ENCODE measurements at regions not wholly inside any gene's neighbourhood (a gene's known extent, or its start where the extent isn't known, plus 50 kb on each side); places are given as distances from the start of the nearest gene placed in this dataset.

DNA sequence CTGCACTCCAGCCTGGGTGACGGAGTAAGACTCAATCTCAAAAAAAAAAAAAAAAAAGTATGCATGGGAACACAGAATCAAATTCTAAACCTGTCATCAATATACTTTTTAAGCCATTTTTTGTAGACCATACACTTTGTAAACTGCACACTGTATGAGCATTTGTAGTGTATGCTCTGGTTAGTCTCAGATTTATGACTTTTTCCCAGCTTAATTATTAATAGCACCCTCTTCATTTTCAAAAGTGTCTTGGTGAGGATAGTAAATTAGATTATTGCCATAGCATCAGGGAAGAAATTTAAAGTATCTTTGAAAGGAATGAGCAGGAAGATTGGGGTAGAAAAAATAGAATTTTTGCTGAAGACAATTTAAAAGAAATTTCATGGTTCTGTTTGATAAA lies 330.8 kb upstream of the RSPO3 start (continued):
- TF ChIP-seq, protein P1, sequence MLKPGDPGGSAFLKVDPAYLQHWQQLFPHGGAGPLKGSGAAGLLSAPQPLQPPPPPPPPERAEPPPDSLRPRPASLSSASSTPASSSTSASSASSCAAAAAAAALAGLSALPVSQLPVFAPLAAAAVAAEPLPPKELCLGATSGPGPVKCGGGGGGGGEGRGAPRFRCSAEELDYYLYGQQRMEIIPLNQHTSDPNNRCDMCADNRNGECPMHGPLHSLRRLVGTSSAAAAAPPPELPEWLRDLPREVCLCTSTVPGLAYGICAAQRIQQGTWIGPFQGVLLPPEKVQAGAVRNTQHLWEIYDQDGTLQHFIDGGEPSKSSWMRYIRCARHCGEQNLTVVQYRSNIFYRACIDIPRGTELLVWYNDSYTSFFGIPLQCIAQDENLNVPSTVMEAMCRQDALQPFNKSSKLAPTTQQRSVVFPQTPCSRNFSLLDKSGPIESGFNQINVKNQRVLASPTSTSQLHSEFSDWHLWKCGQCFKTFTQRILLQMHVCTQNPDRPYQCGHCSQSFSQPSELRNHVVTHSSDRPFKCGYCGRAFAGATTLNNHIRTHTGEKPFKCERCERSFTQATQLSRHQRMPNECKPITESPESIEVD (tag by site-specific recombination; IDR thresholded peaks at IDR 0.05): no peak
- TF ChIP-seq, protein P2, sequence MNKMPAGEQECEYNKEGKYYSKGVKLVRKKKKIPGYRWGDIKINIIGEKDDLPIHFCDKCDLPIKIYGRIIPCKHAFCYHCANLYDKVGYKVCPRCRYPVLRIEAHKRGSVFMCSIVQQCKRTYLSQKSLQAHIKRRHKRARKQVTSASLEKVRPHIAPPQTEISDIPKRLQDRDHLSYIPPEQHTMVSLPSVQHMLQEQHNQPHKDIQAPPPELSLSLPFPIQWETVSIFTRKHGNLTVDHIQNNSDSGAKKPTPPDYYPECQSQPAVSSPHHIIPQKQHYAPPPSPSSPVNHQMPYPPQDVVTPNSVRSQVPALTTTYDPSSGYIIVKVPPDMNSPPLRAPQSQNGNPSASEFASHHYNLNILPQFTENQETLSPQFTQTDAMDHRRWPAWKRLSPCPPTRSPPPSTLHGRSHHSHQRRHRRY (tag by site-specific recombination; IDR thresholded peaks at IDR 0.05): no peak
- TF ChIP-seq GFI1B (tag by site-specific recombination; IDR thresholded peaks at IDR 0.05) (no peak), ZNF133 (tag by site-specific recombination; IDR thresholded peaks at IDR 0.05) (no peak), ZNF114 (tag by site-specific recombination; IDR thresholded peaks at IDR 0.05) (no peak), ZIC2 (tag by site-specific recombination; IDR thresholded peaks at IDR 0.05) (no peak), TCF7L2 (IDR thresholded peaks at IDR 0.05; ENCODE audit: borderline replicate concordance, low read depth, low read length) (no peak), ZNF157 (tag by site-specific recombination; IDR thresholded peaks at IDR 0.05) (no peak)

DNA sequence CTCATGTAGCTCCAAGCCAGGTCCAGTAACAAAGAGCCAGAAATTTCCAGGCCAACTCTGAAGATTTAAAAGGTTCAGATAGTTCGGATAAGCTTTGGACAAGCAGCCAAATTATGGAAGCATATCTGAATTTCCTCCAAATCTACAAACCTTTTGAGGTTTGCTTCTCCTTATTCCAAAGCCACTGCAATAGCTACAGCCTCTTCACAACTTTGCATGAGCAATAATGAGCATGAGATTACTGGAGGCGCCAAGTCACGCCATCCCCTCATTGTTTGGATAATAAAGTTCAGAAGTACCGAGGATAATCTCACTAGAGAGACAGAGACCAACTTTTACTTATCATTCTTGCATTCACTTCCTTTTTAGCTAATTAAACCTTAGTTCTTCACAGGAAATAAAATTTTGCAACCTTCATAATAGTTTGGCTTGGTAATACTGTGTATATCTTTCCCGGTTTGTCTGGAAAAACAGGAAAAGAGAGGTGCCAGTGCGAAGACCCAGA lies 329.6 kb upstream of the RSPO3 start:
- TF ChIP-seq, protein P3, sequence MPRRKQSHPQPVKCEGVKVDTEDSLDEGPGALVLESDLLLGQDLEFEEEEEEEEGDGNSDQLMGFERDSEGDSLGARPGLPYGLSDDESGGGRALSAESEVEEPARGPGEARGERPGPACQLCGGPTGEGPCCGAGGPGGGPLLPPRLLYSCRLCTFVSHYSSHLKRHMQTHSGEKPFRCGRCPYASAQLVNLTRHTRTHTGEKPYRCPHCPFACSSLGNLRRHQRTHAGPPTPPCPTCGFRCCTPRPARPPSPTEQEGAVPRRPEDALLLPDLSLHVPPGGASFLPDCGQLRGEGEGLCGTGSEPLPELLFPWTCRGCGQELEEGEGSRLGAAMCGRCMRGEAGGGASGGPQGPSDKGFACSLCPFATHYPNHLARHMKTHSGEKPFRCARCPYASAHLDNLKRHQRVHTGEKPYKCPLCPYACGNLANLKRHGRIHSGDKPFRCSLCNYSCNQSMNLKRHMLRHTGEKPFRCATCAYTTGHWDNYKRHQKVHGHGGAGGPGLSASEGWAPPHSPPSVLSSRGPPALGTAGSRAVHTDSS (tag by site-specific recombination; IDR thresholded peaks at IDR 0.05): no peak
- no peak for TF ChIP-seq ZNF324 (tag by site-specific recombination; IDR thresholded peaks at IDR 0.05)
- TF ChIP-seq, protein P1 (tag by site-specific recombination; IDR thresholded peaks at IDR 0.05): no peak
- CTCF ChIA-PET: interaction anchor here (0.6 kb wide), 1 partner anchor 756 kb away, joined by 3 read pairs; no protein-coding TSS in a partner anchor
- POLR2A ChIA-PET: no interaction called here
- no peak overlapping the region for H3K27ac ChIP-seq (ENCODE audit: extremely low read depth, low read depth, low read length)
- no peaks in the 10 kb centered on the region for H3K4me1 ChIP-seq (ENCODE audit: control insufficient read depth, insufficient read depth, low read length)
- no peaks in the 10 kb centered on the region for H3K9me3 ChIP-seq (ENCODE audit: control insufficient read depth, insufficient read depth, low read depth, low read length)
- H3K4me3 ChIP-seq (ENCODE audit: low read depth, low read length): no peak overlapping the region
- H3K36me3 ChIP-seq (ENCODE audit: control insufficient read depth in 2 of 2, insufficient read depth in 1 of 2, low read length in 2 of 2): no peaks in the 10 kb centered on the region

DNA sequence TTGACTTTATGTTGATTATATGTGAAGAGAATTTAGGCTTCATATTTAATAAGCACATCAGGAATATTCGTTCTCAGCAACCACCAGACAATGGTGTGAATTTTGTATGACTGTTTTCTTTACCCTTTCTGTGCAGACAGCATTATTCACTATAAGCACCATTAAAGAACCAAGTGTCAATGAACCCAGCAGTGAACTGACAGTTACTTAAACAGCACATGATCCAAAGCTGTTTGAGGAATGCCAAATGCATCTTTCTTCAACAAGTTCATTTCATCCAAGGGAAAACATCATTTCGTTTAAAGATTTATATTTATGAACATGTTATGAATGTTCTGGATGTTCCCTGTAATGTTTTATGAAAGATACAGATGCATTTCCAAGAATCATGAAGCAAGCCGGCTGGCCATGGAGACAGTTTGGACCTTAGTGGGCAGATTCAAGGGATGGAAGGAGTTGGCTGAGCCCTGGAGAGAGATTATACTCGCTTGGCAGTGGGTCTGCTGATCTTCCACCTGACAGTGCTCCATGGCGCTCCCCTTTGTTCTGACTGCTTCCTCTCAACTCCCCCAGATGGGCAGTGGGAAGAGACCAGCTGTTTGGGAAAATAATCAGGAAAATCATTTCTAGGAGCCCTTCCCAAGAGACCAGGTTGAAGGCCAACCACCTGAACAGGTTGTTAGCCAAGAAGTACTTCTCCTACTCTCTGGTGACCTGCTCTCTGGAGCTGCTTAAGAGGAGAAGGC lies 326.0 kb upstream of the RSPO3 start:
- POLR2A ChIA-PET: no interaction called here
- CTCF ChIA-PET: interaction anchor here (0.6 to 1.7 kb wide), 2 partner anchors 9 kb away, joined by 3 read pairs; no protein-coding TSS in a partner anchor
- Histone ChIP-seq H3K36me3 (ENCODE audit: control insufficient read depth in 2 of 2, insufficient read depth in 1 of 2, low read length in 2 of 2) (no peaks in the 10 kb centered on the region), H3K9me3 (ENCODE audit: control insufficient read depth, insufficient read depth, low read depth, low read length) (no peaks in the 10 kb centered on the region), H3K4me3 (ENCODE audit: low read depth, low read length) (no peak overlapping the region), H3K4me1 (ENCODE audit: control insufficient read depth, insufficient read depth, low read length) (no peaks in the 10 kb centered on the region), H3K27ac (ENCODE audit: extremely low read depth, low read depth, low read length) (no peak overlapping the region)
- TF ChIP-seq ZNF311 (tag by site-specific recombination; IDR thresholded peaks at IDR 0.05; ENCODE audit: borderline replicate concordance): no peak
- TF ChIP-seq SCRT1 (tag by site-specific recombination; IDR thresholded peaks at IDR 0.05; ENCODE audit: borderline replicate concordance): no peak
- TF ChIP-seq ZBTB48 (tag by site-specific recombination; IDR thresholded peaks at IDR 0.05): no peak
- TF ChIP-seq ZNF239 (tag by site-specific recombination; IDR thresholded peaks at IDR 0.05): no peak
- TF ChIP-seq ZNF777 (tag by site-specific recombination; IDR thresholded peaks at IDR 0.05; ENCODE audit: borderline replicate concordance): no peak
- no peak for TF ChIP-seq ZNF629 (tag by site-specific recombination; IDR thresholded peaks at IDR 0.05)
- no peak for TF ChIP-seq HOXC10 (CRISPR knock-in tag; IDR thresholded peaks at IDR 0.05)
- no peak for TF ChIP-seq GLIS2 (tag by site-specific recombination; IDR thresholded peaks at IDR 0.05)
- TF ChIP-seq ZNF324 (tag by site-specific recombination; IDR thresholded peaks at IDR 0.05): no peak
- no peak for TF ChIP-seq ZNF341 (tag by site-specific recombination; IDR thresholded peaks at IDR 0.05; ENCODE audit: low read depth)
- TF ChIP-seq ZNF558 (tag by site-specific recombination; IDR thresholded peaks at IDR 0.05): no peak
- TF ChIP-seq, protein P4, sequence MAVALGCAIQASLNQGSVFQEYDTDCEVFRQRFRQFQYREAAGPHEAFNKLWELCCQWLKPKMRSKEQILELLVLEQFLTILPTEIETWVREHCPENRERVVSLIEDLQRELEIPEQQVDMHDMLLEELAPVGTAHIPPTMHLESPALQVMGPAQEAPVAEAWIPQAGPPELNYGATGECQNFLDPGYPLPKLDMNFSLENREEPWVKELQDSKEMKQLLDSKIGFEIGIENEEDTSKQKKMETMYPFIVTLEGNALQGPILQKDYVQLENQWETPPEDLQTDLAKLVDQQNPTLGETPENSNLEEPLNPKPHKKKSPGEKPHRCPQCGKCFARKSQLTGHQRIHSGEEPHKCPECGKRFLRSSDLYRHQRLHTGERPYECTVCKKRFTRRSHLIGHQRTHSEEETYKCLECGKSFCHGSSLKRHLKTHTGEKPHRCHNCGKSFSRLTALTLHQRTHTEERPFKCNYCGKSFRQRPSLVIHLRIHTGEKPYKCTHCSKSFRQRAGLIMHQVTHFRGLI (tag by site-specific recombination; IDR thresholded peaks at IDR 0.05): no peak
- TF ChIP-seq, protein P5, sequence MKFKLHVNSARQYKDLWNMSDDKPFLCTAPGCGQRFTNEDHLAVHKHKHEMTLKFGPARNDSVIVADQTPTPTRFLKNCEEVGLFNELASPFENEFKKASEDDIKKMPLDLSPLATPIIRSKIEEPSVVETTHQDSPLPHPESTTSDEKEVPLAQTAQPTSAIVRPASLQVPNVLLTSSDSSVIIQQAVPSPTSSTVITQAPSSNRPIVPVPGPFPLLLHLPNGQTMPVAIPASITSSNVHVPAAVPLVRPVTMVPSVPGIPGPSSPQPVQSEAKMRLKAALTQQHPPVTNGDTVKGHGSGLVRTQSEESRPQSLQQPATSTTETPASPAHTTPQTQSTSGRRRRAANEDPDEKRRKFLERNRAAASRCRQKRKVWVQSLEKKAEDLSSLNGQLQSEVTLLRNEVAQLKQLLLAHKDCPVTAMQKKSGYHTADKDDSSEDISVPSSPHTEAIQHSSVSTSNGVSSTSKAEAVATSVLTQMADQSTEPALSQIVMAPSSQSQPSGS (tag by site-specific recombination; IDR thresholded peaks at IDR 0.05; ENCODE audit: low read depth): no peak
- TF ChIP-seq ZNF837 (tag by site-specific recombination; IDR thresholded peaks at IDR 0.05): no peak
- TF ChIP-seq ZNF791 (tag by site-specific recombination; IDR thresholded peaks at IDR 0.05): no peak

All from HEK293 (cell line).